Neural cell (in vitro differentiated cells): ENCODE measurements at regions not wholly inside any gene's neighbourhood (a gene's known extent, or its start where the extent isn't known, plus 50 kb on each side); places are given as distances from the start of the nearest gene placed in this dataset.

ENCODE experiments used
- H2AFZ ChIP-seq: fragments of 200-600, 300-800 bp; sonication (generic), shearing (Covaris generic); 2 replicates; pipeline ENCODE4 v1.6.0; 2014; ENCODE audit warnings: low read depth, mild to moderate bottlenecking, antibody characterized with exemption, low read length, moderate library complexity
- H3F3A ChIP-seq: fragments of 200-600 bp; shearing (Covaris generic); 2 replicates; pipeline ENCODE4 v1.6.1; 2016; ENCODE audit warnings: mild to moderate bottlenecking, moderate library complexity, mixed read lengths, antibody characterized with exemption, low read length; ENCODE audit not compliant: insufficient read depth, poor library complexity, severe bottlenecking
- H3K27ac ChIP-seq: fragments of 200-600, 300-800 bp; sonication (generic), shearing (Covaris generic); 2 replicates; pipeline ENCODE4 v1.5.1; 2014; ENCODE audit warnings: mild to moderate bottlenecking, low read length, moderate library complexity
- H3K27me3 ChIP-seq: fragments of 300-800, 200-600 bp; sonication (generic), shearing (Covaris generic); 2 replicates; pipeline ENCODE4 v1.6.0; 2014; ENCODE audit warnings: mild to moderate bottlenecking, low read depth, low read length, moderate library complexity; ENCODE audit not compliant: insufficient read depth
- H3K36me3 ChIP-seq: fragments of 300-800, 200-600 bp; sonication (generic), shearing (Covaris generic); 2 replicates; pipeline ENCODE4 v1.5.1; 2014; ENCODE audit warnings: mild to moderate bottlenecking, antibody characterized with exemption, low read length, moderate library complexity; ENCODE audit not compliant: insufficient read depth
- H3K4me2 ChIP-seq: fragments of 300-800, 200-600 bp; sonication (generic), shearing (Covaris generic); 2 replicates; pipeline ENCODE4 v1.6.0; 2014; ENCODE audit warnings: mild to moderate bottlenecking, low read length
- H3K4me3 ChIP-seq: fragments of 300-800, 200-600 bp; sonication (generic), shearing (Covaris generic); 2 replicates; pipeline ENCODE4 v1.5.1; 2014; ENCODE audit warnings: mild to moderate bottlenecking, low read length, moderate library complexity
- H3K79me2 ChIP-seq: fragments of 200-600 bp; shearing (Covaris generic); replicated peaks from 2 replicates; pipeline ENCODE4 v1.6.0; 2014; ENCODE audit warnings: mild to moderate bottlenecking, low read length, moderate library complexity; ENCODE audit not compliant: insufficient read depth
- H3K9ac ChIP-seq: fragments of 300-800, 200-600 bp; sonication (generic), shearing (Covaris generic); 2 replicates; pipeline ENCODE4 v1.6.1; 2016; ENCODE audit warnings: mild to moderate bottlenecking, low read length, mixed read lengths
- H3K9me2 ChIP-seq: fragments of 200-600 bp; shearing (Covaris generic); 2 replicates; pipeline ENCODE4 v1.6.1; 2016; ENCODE audit warnings: mild to moderate bottlenecking, low read length, mixed read lengths; ENCODE audit not compliant: insufficient read depth
- H3K9me3 ChIP-seq: fragments of 200-600, 300-800 bp; sonication (generic), shearing (Covaris generic); 2 replicates; pipeline ENCODE4 v1.6.1; 2016; ENCODE audit warnings: mild to moderate bottlenecking, mixed run types, low read length, moderate library complexity, mixed read lengths
- H4K20me1 ChIP-seq: fragments of 200-600 bp; shearing (Covaris generic); 2 replicates; pipeline ENCODE4 v1.6.1; 2016; ENCODE audit warnings: mild to moderate bottlenecking, mixed run types; ENCODE audit not compliant: insufficient read depth
- EP300 ChIP-seq: fragments of 450-650 bp; conservative IDR thresholded peaks from 2 replicates; pipeline ENCODE4 v1.6.1; 2014; ENCODE audit warnings: antibody characterized with exemption, mild to moderate bottlenecking, moderate library complexity; ENCODE audit not compliant: poor library complexity, severe bottlenecking
- EZH2 ChIP-seq: fragments of 200-600, 300-800 bp; shearing (Covaris generic), sonication (generic); IDR thresholded peaks from 2 replicates; pipeline ENCODE4 v1.6.1; 2014; ENCODE audit warnings: antibody characterized with exemption, low read length, borderline replicate concordance, mild to moderate bottlenecking; ENCODE audit not compliant: insufficient read depth, poor library complexity, severe bottlenecking
- MXI1 ChIP-seq: fragments of 450-650 bp; conservative IDR thresholded peaks from 2 replicates; pipeline ENCODE4 v1.6.1; 2014; ENCODE audit warnings: antibody characterized with exemption, mild to moderate bottlenecking; ENCODE audit not compliant: poor library complexity, severe bottlenecking
- POLR2AphosphoS5 ChIP-seq: IDR thresholded peaks from 2 replicates; pipeline ENCODE4 v1.6.1; 2012
- RAD21 ChIP-seq: fragments of 450-650 bp; conservative IDR thresholded peaks from 2 replicates; pipeline ENCODE4 v1.6.1; 2014; ENCODE audit warnings: antibody characterized with exemption, mild to moderate bottlenecking, moderate library complexity
- SMC3 ChIP-seq: fragments of 450-650 bp; conservative IDR thresholded peaks from 2 replicates; pipeline ENCODE4 v1.6.1; 2014; ENCODE audit warnings: antibody characterized with exemption, mild to moderate bottlenecking, moderate library complexity; ENCODE audit not compliant: poor library complexity
- TAF1 ChIP-seq: IDR thresholded peaks from 2 replicates; pipeline ENCODE4 v1.6.1; 2012; ENCODE audit warnings: low read depth
- TF ChIP-seq, protein P1 (sequence below): fragments of 450-650 bp; IDR thresholded peaks from 2 replicates; pipeline ENCODE4 v1.5.1; 2014; ENCODE audit warnings: antibody characterized with exemption, mild to moderate bottlenecking, moderate library complexity; ENCODE audit not compliant: poor library complexity, severe bottlenecking
- TF ChIP-seq, protein P2 (sequence below): IDR thresholded peaks from 2 replicates; pipeline ENCODE4 v1.6.1; 2012; ENCODE audit warnings: borderline replicate concordance

DNA sequence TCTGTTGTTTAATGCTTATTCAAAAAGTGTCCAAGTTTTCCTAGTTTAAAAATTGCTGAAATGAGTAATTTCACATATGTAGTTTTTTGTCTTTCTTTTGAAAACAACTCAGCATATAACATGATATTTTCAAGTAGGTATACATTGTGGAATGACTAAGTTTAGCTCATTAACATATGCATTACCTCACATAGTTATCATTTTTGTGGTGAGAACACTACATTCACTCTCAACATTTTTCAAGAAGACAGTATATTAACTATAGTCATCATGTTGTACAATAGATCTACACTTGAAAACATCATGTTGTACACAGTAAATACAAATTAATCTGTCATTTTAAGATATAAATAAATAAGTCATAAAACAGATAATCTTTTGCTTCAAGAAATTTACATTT is 340.0 kb downstream of the CCDC85A start:
- H3K27ac ChIP-seq: no peak overlapping the region
- H3F3A ChIP-seq: no peaks in the 10 kb centered on the region
- H3K4me2 ChIP-seq: no peak overlapping the region
- H3K9me3 ChIP-seq: no peaks in the 10 kb centered on the region
- no peaks in the 10 kb centered on the region for H3K79me2 ChIP-seq
- no peaks in the 10 kb centered on the region for H3K9me2 ChIP-seq
- no peaks in the 10 kb centered on the region for H3K27me3 ChIP-seq
- H2AFZ ChIP-seq: no peak overlapping the region
- H3K4me3 ChIP-seq: no peak overlapping the region
- no peaks in the 10 kb centered on the region for H3K36me3 ChIP-seq
- TF ChIP-seq SMC3: no peak
- TF ChIP-seq, protein P1, sequence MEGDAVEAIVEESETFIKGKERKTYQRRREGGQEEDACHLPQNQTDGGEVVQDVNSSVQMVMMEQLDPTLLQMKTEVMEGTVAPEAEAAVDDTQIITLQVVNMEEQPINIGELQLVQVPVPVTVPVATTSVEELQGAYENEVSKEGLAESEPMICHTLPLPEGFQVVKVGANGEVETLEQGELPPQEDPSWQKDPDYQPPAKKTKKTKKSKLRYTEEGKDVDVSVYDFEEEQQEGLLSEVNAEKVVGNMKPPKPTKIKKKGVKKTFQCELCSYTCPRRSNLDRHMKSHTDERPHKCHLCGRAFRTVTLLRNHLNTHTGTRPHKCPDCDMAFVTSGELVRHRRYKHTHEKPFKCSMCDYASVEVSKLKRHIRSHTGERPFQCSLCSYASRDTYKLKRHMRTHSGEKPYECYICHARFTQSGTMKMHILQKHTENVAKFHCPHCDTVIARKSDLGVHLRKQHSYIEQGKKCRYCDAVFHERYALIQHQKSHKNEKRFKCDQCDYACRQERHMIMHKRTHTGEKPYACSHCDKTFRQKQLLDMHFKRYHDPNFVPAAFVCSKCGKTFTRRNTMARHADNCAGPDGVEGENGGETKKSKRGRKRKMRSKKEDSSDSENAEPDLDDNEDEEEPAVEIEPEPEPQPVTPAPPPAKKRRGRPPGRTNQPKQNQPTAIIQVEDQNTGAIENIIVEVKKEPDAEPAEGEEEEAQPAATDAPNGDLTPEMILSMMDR: no peak
- TF ChIP-seq EP300: no peak
- TF ChIP-seq POLR2AphosphoS5: no peak
- no peak for TF ChIP-seq MXI1
- TF ChIP-seq, protein P2, sequence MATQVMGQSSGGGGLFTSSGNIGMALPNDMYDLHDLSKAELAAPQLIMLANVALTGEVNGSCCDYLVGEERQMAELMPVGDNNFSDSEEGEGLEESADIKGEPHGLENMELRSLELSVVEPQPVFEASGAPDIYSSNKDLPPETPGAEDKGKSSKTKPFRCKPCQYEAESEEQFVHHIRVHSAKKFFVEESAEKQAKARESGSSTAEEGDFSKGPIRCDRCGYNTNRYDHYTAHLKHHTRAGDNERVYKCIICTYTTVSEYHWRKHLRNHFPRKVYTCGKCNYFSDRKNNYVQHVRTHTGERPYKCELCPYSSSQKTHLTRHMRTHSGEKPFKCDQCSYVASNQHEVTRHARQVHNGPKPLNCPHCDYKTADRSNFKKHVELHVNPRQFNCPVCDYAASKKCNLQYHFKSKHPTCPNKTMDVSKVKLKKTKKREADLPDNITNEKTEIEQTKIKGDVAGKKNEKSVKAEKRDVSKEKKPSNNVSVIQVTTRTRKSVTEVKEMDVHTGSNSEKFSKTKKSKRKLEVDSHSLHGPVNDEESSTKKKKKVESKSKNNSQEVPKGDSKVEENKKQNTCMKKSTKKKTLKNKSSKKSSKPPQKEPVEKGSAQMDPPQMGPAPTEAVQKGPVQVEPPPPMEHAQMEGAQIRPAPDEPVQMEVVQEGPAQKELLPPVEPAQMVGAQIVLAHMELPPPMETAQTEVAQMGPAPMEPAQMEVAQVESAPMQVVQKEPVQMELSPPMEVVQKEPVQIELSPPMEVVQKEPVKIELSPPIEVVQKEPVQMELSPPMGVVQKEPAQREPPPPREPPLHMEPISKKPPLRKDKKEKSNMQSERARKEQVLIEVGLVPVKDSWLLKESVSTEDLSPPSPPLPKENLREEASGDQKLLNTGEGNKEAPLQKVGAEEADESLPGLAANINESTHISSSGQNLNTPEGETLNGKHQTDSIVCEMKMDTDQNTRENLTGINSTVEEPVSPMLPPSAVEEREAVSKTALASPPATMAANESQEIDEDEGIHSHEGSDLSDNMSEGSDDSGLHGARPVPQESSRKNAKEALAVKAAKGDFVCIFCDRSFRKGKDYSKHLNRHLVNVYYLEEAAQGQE: no peak
- TF ChIP-seq TAF1: no peak
- no peak for TF ChIP-seq EZH2
- no peak for TF ChIP-seq RAD21
- H4K20me1 ChIP-seq: no peaks in the 10 kb centered on the region
- no peak overlapping the region for H3K9ac ChIP-seq

DNA sequence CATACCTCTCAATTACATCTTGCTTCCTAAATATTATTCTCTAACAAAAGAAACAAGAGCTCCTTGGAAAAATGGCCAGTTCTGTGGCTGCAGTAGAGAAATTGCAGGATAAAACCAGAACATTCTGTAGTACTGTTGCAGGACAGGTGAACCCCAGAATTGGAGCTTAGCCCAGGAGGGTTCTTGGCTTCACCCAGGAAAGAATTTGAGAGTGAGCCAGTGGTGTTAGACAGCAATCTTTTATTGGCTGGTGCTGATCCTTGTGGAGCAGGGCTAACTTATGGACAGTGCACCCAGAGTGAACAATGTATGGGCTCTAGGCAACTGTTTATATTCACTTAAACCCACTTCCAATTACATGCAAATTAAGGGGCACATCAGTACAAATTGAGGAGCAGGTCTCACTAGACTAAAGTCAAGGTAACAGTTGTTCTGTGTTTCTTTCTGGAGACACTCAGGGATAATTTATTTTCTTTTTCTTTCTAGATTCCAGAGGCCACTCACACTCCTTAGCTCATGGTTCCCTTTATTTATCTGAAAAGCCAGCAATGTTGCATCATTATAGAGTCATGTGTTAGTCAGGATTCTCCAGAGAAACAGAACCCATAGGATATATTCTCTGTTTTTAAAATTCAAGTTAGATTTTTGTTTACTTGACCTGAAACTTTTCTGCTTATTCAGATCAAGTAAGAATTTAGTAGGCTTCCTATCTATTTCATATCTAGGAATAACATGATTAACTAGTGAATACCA is 348.1 kb downstream of the CCDC85A start:
- H3F3A ChIP-seq: no peaks in the 10 kb centered on the region
- no peak overlapping the region for H3K4me2 ChIP-seq
- H3K4me3 ChIP-seq: no peak overlapping the region
- no peaks in the 10 kb centered on the region for H3K9me3 ChIP-seq
- no peaks in the 10 kb centered on the region for H3K27me3 ChIP-seq
- TF ChIP-seq EZH2: no peak
- no peak for TF ChIP-seq POLR2AphosphoS5
- TF ChIP-seq, protein P2: no peak
- TF ChIP-seq EP300: no peak
- TF ChIP-seq, protein P1: no peak
- TF ChIP-seq SMC3: no peak
- TF ChIP-seq RAD21: no peak
- no peak for TF ChIP-seq TAF1
- no peak for TF ChIP-seq MXI1
- no peaks in the 10 kb centered on the region for H4K20me1 ChIP-seq
- no peaks in the 10 kb centered on the region for H3K79me2 ChIP-seq
- H3K36me3 ChIP-seq: no peaks in the 10 kb centered on the region
- no peak overlapping the region for H2AFZ ChIP-seq
- no peak overlapping the region for H3K27ac ChIP-seq
- no peak overlapping the region for H3K9ac ChIP-seq
- H3K9me2 ChIP-seq: no peaks in the 10 kb centered on the region
